HG03342 (cell line): ENCODE measurements at regions not wholly inside any gene's neighbourhood (a gene's known extent, or its start where the extent isn't known, plus 50 kb on each side); places are given as distances from the start of the nearest gene placed in this dataset.
"Not testable (repeated sequence)": the region's sequence is repeated elsewhere in the genome, so short reads cannot be mapped to it uniquely, and the experiment has no call there.

Experiments
- ATAC-seq: cut with Tn5 transposase; IDR thresholded peaks from one replicate; pipeline ENCODE4 v1.9.1; 2021; ENCODE audit warnings: mild to moderate bottlenecking, moderate library complexity; ENCODE audit not compliant: unreplicated experiment

DNA sequence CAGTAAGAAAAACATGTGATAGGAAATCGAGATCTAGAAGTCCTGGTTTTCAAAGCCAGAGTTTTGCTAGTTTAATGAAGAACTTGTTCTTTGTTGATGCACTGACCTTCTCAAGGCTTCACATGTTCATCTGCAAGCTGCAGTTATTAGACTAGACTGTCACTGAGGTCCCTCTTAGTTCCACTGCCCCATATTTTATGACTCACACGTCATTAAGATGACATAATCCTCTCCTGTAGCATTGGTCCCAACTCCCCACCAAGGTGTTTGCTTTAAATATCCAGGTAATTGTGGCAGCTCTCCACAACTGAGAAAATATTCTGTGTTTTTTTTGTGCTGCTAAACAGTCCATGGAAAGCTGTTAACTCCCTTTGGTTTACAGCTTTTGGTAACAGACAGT, 149.7 kb downstream of the MREG start:
- ATAC-seq, result no peak

DNA sequence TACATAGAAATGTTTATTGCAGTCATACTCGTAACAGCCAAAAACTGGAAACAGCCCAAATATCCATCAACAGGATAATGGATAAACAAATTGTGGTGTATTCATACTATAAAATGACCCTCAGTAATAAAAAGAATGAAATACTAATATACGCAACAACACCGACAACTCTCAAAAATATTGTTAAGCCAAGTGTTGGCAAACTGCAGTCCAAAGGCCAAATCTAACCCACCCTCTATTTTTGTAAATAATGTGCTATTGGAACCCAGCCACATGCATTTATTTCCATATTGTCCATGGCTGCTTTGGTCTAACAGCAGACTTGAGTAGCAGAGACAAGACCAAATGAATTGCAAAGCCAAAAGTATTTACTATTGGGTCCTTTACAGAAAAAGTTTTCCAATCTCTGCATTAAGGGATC, 151.0 kb downstream of the MREG start:
- no peak for ATAC-seq

DNA sequence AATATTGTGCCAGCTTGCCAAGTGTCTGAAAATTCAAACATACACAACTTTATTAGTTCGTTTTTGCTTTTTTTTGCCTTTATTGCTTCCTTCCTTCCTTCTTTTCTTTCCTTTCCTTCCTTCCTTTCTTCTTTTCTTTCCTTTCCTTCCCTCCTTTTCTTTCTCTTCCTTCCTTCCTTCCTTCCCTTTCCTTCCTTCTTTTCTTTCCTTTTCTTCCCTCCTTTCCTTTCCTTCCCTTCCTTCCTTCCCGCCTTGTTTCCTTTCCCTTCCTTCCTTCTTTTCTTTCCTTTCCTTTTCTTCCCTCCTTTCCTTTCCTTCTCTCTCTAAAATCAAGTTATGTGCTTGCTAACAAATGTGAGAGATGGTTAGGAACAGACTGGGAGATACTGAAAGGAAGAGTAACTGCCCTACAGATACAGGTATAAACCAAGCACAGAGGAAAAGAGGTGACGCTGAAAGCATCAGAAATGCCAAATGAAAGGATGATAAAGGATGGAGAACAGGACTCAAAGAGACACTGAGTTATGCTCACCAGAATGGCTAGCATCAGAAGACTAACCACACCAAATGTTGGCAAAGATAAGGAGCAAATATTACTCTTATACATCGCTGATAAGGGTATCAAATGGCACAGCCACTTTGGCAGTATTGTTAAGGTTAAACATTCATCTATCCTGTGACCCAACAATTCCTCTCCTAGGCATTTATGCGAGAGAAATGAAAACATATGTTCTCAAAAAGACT, 151.6 kb downstream of the MREG start:
- no peak for ATAC-seq

GRCh38 chr2:215856080-215856479, 157.3 kb downstream of the MREG start:
- no peak for ATAC-seq

- not testable (repeated sequence) for ATAC-seq
Observed at GRCh38 chr2:215855308-215855707, 158.0 kb downstream of the MREG start.

- no peak for ATAC-seq
Observed at GRCh38 chr2:215854008-215854407, 159.3 kb downstream of the MREG start.

- no peak for ATAC-seq
Observed at GRCh38 chr2:215851696-215852095, 161.7 kb downstream of the MREG start.

DNA sequence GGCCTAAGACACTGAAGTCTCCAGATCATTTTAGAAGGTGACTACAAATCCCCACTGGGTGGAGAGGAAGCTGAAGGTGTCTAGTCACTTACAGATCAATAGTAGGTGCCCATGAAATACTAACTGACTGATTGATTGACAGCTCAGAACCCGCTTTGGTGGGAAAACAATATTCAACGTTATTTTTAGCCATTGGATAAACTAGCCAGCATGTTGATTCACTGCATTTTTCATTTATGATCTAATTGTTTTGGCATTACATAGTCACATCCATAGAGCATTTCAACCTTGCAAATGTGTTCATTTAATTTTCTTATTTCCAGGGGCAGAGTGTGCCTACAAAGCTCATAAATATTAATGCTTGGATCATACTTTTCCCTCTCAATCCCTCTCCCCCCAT, 162.3 kb downstream of the MREG start:
- no peak for ATAC-seq

DNA sequence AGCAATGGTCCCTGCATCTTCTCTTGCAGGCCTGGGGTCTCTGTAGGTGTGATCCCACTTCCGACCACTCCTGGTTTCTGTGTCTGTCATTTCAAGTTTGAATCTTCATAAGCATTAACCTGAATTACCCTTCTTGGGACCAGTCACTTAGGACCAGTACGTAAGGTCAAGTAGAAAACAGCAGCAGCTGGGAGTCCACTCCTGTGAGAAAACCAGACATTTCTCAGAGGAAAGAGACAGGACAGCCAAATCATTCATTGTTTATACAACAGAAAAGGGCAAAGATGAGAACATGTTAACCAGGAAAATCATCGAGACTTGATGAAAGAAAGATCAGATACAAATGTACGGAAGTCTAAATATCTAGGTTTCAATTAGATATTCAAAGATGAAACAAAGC, 163.0 kb downstream of the MREG start:
- ATAC-seq, result no peak

DNA sequence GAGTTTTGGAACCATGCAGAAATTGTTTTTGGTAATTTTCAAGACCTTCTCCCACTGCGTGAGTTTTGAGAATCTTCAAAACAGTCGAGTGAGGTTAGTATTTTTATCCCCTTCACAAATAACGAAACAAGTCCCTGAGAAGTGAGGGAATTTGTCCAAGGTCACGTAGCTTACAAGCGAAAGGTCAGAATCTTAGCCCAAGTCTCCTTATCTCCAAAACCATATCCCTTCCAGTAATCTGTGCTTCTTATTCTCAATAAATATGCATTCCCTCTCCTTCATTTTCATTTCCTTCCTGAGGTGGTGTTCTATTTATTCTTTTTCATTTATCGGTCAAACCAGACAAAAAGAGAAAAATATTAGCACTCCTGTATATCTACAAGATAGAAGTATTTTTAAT, 163.6 kb downstream of the MREG start:
- ATAC-seq, result no peak

GRCh38 chr2:215848698-215849097, 164.7 kb downstream of the MREG start:
- ATAC-seq, result no peak

GRCh38 chr2:215848146-215848545, 165.2 kb downstream of the MREG start:
- ATAC-seq, result no peak

- no peak for ATAC-seq
Observed at GRCh38 chr2:215847718-215848117, 165.6 kb downstream of the MREG start.

- no peak for ATAC-seq
Observed at GRCh38 chr2:215847056-215847455, 166.3 kb downstream of the MREG start.

- peak; percentile 85 for ATAC-seq
Observed at GRCh38 chr2:215845839-215846586, 167.3 kb downstream of the MREG start.

DNA sequence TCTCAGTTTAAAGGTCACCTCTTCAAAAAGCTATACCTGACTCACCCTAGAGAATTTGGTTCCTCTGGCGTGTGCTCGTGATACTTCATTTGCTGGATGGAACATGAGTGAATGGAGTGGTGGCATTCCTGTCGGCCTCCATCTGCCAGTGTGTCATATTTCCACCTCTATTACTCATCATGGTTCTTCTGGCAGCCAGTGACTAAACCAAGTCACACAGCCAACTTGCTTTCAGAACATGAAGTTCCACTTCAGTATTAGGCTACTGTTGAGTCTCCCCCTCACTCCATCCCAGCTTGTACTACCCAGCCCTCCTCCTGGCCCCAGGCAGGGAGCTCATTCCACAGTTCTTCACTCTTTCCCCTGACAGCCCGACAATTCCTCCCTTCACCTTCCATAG, 169.8 kb downstream of the MREG start:
- no peak for ATAC-seq

GRCh38 chr2:215841175-215841816, 172.1 kb downstream of the MREG start:
- ATAC-seq, result peak; percentile 9

- no peak for ATAC-seq
Observed at GRCh38 chr2:215839816-215840215, 173.5 kb downstream of the MREG start.

DNA sequence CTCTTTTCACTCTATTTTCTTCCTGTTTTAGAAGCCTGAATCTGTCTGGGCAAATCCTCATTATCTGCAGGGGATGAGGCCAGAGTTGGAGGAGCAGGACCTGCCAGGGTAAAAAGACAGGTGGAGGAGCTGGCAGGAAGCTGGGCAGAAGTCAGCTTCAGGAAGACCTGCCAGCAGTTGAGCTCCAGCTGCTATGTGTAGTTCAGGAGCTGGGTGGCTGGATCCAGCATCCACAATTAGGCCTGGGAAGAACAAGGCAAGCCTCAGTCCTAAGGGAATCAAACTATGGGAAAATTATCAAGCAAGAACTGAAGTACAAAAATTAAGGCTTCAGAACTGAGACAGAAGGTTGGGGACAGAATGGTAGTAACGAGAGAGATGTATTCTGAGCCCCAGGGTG, 174.0 kb downstream of the MREG start:
- ATAC-seq, result no peak

- ATAC-seq, result no peak
Observed at GRCh38 chr2:215836881-215837280, 176.5 kb downstream of the MREG start.

DNA sequence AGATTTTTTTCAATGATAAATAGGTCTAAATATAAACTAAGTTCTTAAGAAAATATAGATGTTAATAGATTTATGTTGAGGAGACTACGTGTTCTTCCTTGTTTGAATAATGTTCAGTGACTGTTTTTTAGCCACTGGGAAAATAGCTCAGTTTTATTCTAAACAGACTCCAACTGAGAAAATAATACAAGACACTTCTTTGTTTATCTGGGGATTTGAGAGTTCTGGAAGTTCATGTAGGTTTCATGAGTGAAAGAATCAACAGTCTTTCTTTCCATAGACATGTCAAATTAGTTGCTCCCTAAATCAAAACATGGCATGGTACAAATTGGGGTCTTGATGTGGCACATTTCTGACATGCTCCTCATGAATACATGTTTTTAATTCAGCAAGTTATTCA, 177.7 kb downstream of the MREG start:
- ATAC-seq, result no peak

DNA sequence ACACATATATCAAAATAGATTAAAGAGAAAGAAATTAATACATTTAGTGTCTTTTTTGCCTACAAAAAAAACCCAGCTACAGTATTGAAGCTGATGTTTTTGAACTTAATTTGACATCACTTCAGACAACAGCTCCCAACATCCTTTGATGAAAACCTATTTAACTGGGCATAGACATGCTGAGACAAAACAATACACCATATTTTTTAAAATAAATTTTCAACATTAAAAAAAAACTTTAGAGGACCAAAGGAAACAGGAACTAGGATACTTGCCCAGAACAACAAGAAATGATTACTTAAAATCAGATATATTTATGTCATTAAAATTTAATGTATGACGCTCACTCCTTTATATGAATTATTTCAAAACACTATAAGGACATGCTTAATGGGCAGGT, 178.1 kb downstream of the MREG start:
- no peak for ATAC-seq
